GM18499 (cell line): ENCODE measurements at regions not wholly inside any gene's neighbourhood (a gene's known extent, or its start where the extent isn't known, plus 50 kb on each side); places are given as distances from the start of the nearest gene placed in this dataset.
"Not testable (repeated sequence)": the region's sequence is repeated elsewhere in the genome, so short reads cannot be mapped to it uniquely, and the experiment has no call there.

Source experiments
- ATAC-seq: cut with Tn5 transposase; IDR thresholded peaks from one replicate; pipeline ENCODE4 v1.9.1; 2021; ENCODE audit warnings: moderate number of reproducible peaks; ENCODE audit not compliant: insufficient read depth, unreplicated experiment

DNA sequence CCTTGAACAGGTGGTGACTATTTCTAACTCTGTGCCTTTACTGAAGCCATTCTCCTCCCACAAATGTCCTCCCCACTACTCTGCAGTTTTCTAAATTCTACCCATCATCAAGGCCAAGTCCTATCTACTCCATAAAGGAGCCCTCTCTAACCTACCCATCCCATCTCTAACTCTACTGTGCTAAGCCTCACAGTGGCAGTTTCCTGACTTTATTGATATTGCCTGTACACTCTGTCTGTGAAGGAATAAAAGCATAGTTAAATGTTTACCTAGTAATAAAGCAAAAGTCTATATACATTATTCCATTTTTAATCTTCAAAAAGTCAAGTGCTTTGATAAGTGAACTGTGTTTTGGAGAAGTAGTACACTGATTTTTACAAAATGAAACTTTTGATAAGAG is 178.4 kb upstream of the HMCN1 start:
- no peak for ATAC-seq

DNA sequence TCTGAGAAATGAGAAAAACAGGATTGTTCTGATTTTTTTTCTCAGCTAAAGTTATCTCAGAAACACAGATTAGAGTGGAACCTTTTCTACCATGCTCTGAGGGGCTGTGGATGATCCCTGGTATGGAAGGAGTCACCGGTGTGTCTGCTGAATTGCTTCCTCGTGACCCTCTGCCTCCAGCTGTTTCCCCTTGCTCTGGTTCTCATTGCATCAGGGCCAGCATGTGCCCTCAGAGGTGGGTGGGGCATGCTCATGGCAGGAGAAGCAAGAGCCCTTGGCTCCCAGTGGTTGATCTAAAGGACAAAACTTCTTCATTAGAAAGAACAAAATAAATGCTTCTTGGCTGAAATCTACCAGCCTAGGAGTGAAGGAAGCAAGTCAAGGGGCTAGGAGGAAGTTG is 183.2 kb upstream of the HMCN1 start:
- ATAC-seq: no peak

DNA sequence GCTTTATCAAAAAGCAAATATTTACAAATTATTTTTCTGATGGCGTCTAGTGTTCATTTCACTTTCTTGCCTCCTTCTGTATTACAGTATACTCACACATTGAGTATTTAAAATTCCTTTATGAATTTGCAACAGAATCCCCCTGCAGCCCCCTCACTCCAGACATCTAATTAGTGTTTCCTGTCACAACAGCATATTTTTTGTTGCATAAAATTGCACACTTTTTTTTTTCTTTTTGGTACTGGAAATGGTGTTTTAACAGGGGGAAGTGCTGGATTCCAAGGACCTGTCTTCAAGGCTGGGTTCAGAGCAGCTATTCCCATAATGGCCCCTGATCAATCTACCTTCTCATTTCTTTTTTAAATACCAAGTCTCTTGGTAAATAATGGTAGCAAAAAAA is 184.3 kb upstream of the HMCN1 start:
- no peak for ATAC-seq

DNA sequence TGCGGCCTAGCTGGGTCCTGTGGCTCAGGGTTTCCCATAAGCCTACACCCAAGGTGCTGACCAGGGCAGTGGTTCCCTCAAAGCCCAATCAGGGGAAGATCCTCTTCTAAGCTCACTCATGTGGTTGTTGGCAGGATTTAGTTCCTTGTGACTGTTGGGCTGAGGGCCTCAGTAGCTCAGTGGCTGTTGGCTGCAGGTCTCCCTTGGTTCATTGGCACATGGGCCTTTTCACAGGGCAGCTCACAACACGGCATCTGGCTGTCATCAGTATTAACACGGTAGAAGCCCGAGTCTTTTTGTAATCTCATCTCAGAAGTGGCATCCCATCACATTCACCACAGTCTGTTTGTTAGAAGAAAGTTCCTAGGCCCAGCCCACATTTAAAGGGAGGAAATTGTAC is 188.2 kb upstream of the HMCN1 start:
- no peak for ATAC-seq

DNA sequence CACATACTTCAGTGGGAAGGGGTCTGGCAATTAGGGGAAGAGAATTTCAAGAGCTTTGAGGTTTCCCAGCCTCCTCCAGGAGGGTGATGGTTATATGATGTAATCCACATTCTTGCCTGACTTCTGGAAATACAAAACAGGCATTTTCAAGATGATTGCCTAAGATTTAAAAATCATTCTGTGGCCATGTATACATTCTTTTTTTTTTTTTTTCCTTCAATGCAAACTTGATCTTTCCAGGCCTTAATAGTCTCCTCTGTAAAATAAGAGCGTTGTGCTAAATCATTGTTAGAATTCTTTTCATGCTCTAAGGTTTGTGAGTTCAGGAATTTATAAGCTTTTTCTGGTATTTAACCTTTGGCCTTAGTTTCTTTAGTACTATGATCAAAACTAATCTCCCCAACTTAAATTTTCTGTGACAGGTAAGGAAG is 192.3 kb upstream of the HMCN1 start:
- ATAC-seq: no peak

DNA sequence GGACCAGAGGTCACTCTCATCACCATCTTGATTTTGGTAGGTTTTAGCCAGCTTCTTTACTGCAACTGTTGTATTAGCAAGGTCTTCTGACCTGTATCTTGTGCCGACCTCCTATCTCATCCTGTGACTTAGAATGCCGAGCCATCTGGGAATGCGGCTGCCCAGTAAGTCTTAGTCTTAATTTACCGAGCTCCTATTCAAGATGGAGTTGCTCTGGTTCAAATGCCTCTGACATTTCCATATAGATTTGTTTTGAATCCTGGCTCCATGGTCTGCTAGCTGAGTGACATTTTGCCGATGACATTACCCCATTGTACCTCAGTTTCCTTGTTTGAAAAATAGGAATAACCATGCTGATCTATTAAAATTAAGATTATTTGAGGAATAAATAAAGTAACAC is 193.9 kb upstream of the HMCN1 start:
- no peak for ATAC-seq

DNA sequence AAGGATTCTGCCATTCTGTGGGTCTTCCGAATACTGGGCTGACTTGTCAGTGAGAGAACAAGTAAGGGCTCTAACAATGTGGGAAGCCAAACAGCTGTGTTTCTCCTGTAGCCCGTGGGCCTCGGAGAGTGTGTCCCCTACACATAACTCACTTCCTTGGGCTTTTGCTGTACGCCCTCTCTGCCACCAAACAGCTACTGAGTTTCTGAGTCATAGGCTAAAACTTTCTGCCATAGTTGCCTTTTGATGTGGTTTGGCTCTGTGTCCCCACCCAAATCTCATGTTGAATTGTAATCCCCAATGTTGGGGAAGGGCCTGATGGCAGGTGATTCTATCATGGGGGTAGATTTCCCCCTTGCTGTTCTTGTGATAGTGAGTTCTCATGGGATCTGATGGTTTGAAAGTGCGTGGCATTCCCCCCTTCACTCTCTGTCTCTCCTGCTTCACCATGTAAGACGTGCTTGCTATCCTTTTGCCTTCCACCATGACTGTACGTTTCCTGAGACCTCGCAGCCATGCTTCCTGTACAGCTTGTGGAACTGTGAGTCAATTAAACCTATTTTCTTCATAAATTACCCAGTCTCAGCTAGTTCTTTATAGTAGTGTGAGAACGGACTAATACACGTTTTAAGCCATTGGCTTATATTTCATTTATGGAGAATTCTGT is 194.8 kb upstream of the HMCN1 start:
- ATAC-seq: no peak

DNA sequence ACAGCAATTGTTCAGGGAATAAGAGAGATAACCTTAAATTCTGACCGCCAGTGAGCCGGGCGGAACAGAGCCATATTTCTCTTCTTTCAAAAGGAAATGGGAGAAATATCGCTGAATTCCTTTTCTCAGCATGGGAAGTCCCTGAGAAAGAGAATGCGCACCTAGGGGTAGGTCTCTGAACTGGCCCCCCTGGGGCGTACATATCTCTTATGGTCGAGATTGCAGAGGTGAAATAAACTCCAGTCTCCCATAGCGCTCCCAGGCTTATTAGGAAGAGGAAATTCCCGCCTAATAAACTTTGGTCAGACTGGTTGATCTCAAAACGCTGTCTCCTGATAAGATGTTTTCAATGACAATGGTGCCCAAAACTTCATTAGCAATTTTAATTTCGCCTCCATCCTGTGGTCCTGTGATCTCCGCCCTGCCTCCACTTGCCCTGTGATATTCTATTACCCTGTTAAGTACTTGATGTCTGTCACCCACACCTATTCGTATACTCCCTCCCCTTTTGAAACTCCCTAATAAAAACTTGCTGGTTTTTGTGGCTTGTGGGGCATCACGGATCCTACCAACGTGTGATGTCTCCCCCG is 195.8 kb upstream of the HMCN1 start:
- ATAC-seq: not testable (repeated sequence)

DNA sequence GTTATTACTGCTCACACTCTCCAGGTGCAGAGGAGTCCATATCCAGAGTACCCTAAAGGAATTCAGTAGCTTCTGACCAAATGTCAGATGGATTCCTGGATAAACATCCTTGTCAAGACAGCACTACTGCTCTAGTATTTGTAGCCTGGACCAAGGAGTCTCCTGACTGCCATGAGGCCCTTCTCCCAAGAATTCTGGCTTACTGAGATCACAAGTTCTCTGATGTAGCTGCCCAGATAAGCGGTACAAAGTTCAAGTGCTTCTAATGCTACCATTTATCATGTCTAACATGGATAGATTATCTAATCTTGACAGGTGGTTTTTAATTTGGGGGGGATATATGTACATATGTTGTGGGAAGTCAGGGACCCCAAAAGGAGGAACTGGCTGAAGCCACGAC is 196.6 kb upstream of the HMCN1 start:
- ATAC-seq: no peak

DNA sequence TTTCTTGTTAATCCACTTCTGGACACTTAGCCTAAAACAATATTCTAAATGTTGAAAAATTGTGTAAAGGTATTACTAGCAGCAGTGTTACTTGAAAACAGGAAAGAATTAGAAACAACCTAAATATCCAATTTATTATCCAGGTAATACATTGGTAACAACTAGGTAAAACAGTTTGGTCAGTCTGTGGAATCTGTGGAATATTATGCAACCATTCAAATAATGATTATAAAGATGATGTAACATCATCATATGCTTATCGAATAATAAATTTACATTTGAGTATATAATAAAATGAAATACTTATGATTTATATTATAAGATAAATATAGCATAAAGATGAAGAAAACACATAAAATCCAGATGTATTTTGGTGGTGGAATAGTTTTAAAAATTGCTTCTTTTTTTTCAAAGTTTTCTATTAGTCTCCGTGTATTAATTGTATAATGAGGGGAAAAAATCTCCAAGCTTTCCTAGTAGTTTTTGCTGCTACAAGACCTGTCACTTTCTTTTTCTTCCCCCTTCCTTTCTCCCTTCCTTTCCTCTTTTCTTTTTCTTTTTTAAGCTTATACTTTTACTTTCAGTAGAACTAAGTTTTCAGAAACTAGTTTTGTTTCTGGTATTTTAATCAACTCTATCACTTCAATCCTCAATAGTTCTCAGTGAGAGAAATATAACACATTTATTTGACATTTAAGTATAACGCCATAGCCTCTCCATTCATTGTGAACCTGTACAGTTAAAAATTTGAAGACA is 197.8 kb upstream of the HMCN1 start:
- ATAC-seq: no peak

DNA sequence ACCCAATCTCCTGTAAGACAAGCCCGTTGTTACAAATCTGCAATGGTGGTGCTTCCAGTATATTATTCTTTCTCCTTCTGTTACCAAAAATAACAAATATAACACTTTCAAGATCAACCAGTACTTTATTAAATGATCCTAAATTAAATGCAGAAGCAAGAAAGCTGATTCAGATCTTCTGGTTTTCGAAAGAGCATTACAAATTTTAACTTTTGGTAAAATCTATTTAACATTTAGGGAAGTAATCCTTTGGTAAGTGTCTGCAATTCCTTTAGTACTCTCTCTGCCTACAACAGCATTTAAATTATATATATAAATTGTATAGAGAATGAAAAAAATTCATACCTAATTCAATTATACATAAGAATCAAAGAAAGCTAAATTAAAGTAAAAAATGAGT is 198.6 kb upstream of the HMCN1 start:
- no peak for ATAC-seq

DNA sequence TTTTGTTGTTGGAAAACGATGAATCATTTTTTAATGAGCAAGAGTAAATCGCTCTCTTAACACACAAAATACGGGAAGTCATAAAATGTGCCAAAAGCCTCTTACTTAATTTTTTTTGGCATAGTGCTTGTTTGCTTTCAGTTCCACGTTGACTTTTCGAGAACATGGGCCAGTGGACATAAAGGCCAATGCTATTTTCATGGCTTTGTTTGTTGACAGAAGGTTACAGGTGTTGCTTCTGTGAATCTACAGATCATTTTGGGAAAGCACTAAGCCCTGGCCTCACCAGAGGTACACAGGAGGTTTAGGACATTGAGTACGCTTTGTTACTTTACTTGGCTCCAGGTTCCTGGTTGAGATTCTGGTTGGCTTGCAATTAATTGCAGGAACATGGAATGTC is 199.4 kb upstream of the HMCN1 start:
- no peak for ATAC-seq

DNA sequence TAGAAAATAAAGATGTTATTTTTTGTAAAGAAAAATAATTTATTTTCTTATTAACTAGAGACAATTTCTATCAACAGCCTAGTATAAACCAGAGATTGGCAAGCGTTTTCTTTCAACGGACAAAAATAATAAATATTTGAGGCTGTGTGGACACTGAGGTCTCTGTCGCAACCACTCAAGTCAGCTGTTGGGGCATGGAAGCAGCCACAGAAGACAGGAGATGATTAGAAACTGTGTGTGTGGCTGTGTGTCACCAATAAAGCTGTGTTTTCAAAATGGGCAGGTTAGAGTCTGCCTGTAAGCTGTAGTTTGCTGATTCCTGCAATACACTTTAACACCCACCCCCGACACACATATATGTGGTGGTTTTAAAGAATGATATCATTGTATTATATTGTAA is 200.6 kb upstream of the HMCN1 start:
- ATAC-seq: no peak

DNA sequence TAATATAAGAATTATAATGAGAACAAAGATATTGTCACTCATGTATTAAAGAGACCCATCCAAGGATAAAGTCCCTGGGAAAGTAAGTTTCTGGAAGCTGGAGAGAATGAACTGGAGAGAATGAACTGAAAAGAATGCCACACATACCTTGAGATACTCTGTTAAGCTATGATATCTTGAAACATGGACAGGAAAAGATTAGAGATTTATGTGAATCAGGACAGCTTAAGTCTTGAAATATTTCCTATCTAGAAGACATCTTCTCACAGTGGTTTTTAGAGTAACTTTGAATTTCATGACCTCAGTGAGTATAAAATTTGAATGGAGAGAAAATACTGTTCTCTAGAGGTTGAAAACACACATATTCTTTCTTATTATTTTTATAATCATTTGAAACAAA is 201.3 kb upstream of the HMCN1 start:
- ATAC-seq: no peak

DNA sequence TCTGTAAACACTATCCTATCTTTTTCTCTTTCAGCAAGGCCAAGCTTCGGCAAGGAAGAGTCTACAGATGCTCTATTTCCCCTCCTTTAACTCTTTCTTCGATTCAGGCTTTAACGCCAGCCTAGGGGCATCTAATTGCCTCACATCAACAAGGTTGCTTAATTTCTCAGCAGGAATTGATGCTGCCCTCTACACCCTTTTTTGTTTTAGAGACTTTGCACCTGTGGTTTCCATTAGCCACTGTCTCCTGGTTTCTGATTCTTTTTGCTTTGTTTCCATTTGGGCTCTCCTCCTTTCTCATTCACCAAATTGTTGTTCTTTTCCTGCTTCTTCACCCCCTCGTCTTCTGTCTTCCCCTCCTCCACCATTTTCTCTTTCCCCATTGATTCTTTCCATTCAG is 202.4 kb upstream of the HMCN1 start:
- no peak for ATAC-seq

DNA sequence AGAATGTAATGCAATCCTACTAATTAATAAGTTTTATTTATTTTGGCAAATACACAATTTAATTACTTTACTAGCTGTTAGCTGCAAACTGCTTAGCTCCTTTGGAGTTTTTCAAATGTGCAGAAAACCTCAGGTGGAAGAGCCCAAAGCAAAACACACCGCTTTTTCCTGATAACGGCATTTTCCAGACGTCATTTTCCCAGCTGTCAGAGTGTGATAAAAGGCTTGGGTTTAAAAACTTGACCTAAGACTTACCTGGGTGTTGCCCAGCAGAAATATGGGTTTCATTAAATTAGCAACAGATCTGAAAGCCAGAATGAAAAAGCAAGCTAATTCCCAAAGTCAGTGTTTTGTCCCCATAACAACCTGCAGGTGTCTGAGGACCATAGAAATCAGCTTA is 204.0 kb upstream of the HMCN1 start:
- ATAC-seq: no peak

DNA sequence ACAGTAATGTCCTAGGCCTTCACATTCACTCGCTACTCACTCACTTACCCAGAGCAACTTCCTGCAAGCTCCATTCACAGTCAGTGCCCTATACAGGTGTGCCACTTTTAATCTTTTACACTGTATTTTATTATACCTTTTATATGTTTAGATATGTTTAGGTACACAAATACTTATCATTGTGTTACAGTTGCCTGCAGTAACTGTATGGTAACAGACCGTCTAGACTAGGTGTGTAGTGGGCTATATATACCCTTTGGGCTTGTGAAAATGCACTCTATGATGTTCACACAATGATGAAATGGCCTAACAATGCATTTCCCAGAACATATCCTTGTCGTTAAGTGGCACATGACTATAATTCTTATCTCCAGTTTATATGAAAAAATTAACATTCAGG is 204.5 kb upstream of the HMCN1 start:
- ATAC-seq: no peak

DNA sequence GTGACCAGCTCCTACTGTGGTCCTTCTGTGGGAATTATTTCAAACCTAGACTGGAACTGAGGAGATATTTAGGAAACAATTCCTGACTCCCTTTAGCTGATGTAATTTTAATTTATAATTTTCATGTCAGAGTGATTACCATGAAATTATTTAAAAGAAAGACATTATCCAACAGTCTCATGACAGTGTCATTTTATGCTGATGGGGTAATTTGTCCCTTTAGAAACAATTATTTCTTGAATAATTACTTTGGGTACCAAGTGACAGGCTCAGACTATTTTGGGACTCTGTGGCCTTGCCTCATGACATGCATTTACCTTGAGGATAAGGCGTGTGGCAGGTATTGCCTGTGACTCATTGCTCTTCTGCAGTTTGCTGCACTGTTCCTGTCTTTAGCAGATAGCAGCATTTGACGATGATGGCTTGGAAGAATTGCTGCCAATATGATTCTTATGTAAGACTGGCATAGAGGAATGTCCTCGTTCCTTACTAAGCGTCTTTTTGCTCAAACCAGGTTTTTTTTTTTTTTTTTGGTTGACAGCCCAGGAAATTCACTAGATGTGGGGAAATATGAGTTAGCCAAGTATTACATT is 206.0 kb upstream of the HMCN1 start:
- no peak for ATAC-seq

DNA sequence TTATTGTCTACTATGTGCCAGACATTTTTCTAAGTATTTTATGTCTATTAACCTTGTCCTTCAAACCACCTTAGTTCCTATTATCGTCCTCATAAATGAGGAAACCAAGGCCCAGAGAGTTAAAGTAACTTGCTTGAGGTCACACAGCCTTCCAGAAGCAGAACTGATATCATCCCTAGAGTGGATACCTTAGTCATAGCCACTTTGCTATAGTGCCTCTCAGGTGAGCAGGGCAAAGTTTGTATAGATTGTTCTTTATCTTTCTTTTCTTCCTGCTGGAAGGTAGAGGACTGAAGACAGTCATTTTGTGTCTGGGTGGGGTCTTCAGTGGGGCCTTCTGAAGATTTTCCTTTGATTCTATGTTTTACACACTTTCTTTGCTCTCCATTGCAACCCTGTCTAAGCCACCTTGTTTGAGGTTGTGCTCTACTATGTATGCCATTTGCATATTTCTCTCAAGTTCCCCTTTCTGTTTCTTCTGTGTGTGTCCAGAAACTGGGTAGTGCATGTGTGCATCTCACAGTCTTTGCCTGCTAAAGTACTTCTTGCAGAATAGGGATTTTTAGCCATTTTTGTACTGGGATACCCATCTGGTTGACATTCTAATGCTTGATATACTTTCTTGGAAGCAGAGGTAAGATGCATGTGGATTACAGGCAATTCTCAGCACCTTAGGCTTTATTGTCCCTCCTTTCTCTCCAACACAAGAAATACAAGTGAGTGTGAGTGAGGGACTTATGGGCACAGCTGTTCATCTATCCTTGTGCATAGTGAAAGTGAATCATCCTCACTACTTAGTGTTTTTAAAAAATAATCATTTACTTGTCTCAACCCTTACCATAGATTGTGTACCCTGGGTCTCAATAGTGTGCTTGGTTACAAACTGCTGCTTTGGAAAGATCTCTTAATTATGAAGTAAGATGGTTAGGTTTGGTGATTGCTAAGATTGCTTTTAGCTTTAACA is 207.6 kb upstream of the HMCN1 start:
- peak; percentile 100 for ATAC-seq

DNA sequence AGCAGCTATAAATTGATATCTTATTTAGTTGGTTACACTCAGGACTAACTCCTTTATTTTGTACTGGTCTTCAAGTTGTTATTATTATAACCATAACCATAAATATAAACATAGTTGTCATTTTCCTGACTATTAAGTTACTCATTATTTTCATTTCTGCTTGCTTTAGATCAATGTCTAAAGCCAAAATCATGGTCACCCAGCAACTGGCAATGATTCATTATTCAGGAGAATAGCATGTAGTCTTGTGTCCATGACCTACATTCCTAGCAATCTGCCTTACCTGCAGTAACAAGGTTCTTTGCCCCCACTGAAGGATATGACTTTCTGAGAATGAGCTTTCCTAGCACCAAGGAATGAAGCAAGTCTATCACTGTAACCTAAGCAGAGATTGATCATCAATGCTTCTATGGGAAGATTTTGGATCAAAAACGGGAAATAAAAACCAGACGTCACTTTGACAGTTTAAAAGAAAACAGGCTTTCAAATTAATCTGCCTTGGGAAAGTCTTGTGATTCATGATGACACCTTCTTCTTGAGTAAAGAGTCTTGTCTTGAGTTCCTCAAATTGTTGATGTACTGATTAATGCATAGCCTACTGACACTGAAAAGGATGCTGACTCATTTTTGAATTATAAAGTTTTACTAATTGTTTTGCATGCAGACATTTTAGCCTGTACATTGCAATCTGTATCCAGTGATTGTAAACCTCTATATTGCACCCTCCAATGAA is 203.3 kb upstream of the IVNS1ABP start:
- ATAC-seq: peak; percentile 46
